Naive thymus-derived CD8-positive, alpha-beta T cell (primary cell): ENCODE measurements at regions not wholly inside any gene's neighbourhood (a gene's known extent, or its start where the extent isn't known, plus 50 kb on each side); places are given as distances from the start of the nearest gene placed in this dataset.

ENCODE experiments used
- ATAC-seq, 2 donors: fragments of 150-1000 bp; cut with Tn5 transposase in 1 of 2; sonication (Bioruptor Pico), chemical (Tn5 transposase) in 1 of 2; 1 replicate in 1 of 2; 2 replicates in 1 of 2; pipeline ENCODE4 v1.10.0; 2021; ENCODE audit warnings: mild to moderate bottlenecking in 2 of 2, moderate library complexity in 2 of 2
- POLR2A ChIA-PET: fragments of 350-600 bp; sonication (Branson Sonifier 250); formaldehyde crosslinking; loops from one replicate; lab custom pipeline; 2021; ENCODE audit warnings: antibody characterized with exemption; lab: Charles Lee
- DNase-seq, 10 donors: peaks; one replicate each; pipeline versions ENCODE4 v3.0.0 to v3.0.0-alpha.2; 2020 to 2022
- H3K27ac Mint-ChIP-seq, 10 donors: one replicate each; pipeline ENCODE4 v1.8.0; 2020 to 2022; ENCODE audit warnings: mild to moderate bottlenecking in 10 of 10, mixed read lengths in 10 of 10, moderate library complexity in 4 of 10, inconsistent platforms in 1 of 10
- H3K27me3 Mint-ChIP-seq, 5 donors: one replicate each; pipeline ENCODE4 v1.8.0; 2021 to 2022; ENCODE audit warnings: mixed read lengths in 5 of 5
- H3K36me3 Mint-ChIP-seq, 3 donors: one replicate each; pipeline ENCODE4 v1.8.0; 2020 to 2022; ENCODE audit warnings: mixed read lengths in 3 of 3, mild to moderate bottlenecking in 2 of 3, inconsistent platforms in 1 of 3
- H3K4me1 Mint-ChIP-seq, 4 donors: one replicate each; pipeline ENCODE4 v1.8.0; 2021 to 2022; ENCODE audit warnings: mixed read lengths in 4 of 4
- H3K4me3 Mint-ChIP-seq, 10 donors: one replicate each; pipeline ENCODE4 v1.8.0; 2020 to 2022; ENCODE audit warnings: mild to moderate bottlenecking in 10 of 10, mixed read lengths in 10 of 10, moderate library complexity in 6 of 10, inconsistent platforms in 1 of 10
- H3K9me3 Mint-ChIP-seq, 9 donors: one replicate each; pipeline ENCODE4 v1.8.0; 2020 to 2022; ENCODE audit warnings: mixed read lengths in 9 of 9, mild to moderate bottlenecking in 3 of 9, inconsistent platforms in 1 of 9, moderate library complexity in 1 of 9

GRCh38 chr3:174662653-174663052 is 196.5 kb upstream of the NAALADL2 start:
- Mint-ChIP-seq H3K36me3 (no peaks in the 10 kb centered on the region), H3K4me1 (no peaks in the 10 kb centered on the region), H3K9me3 (peaks cover 0 to 6% (median 1%) of the 10 kb centered on the region in 9 donors), H3K27ac (no peak overlapping the region), H3K4me3 (no peak overlapping the region), H3K27me3 (no peaks in the 10 kb centered on the region)
- ATAC-seq = no peak
- no peak for DNase-seq
- POLR2A ChIA-PET = no interaction called here

DNA sequence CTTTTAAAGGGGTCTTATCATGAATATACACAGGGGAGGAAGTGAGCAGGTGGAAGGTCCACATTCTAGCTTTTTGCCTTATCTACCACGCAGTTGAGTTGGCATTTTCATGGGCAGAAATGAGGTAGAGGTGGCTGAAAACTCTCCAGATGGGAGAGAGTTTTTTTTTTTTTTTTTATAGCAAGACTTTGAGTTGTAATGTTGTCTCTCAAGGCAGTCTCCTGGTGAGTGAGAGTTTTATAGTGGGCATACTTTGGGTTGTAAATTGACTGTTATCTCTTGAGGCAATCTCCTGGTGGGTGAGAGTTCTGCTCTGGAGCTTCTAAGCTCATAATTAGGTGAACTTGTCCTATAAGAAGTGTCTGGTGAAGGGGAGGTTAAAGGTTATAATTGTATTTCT is 191.7 kb upstream of the NAALADL2 start:
- no peaks in the 10 kb centered on the region for H3K4me1 Mint-ChIP-seq
- DNase-seq (no peak), ATAC-seq (no peak)
- H3K27me3 Mint-ChIP-seq = no peaks in the 10 kb centered on the region
- H3K9me3 Mint-ChIP-seq = peaks cover 0 to 13% (median 4%) of the 10 kb centered on the region in 9 donors
- H3K36me3 Mint-ChIP-seq = no peaks in the 10 kb centered on the region
- POLR2A ChIA-PET = no interaction called here
- no peak overlapping the region for H3K4me3 Mint-ChIP-seq
- H3K27ac Mint-ChIP-seq = no peak overlapping the region

DNA sequence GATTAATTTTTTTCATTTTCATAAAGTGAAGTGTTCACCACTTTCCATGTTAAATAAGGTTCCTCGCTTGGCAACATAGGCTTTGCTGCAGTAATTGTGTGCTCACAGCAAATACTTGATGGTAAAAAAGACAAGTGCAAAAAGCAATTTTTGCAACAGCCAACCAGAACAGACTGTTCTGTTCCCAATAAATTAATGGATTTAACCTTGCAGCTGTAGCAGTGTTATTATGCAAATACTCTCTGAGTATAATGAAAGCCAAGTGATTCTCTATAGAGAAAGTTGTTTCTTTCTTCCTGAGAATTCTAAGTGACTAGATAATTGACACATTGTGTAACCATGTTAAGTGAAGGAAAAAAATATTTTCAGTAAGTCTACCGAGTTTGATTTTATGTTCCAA is 183.7 kb upstream of the NAALADL2 start:
- Mint-ChIP-seq H3K4me1 (no peaks in the 10 kb centered on the region), H3K4me3 (no peak overlapping the region), H3K36me3 (no peaks in the 10 kb centered on the region), H3K27me3 (no peaks in the 10 kb centered on the region), H3K27ac (no peak overlapping the region), H3K9me3 (peaks cover 0 to 21% (median 5%) of the 10 kb centered on the region in 9 donors)
- ATAC-seq = no peak
- DNase-seq = no peak
- POLR2A ChIA-PET = no interaction called here

GRCh38 chr3:174681784-174682183 is 177.3 kb upstream of the NAALADL2 start:
- Mint-ChIP-seq H3K4me3 (no peak overlapping the region), H3K9me3 (peaks cover 8 to 20% (median 11%) of the 10 kb centered on the region in 9 donors), H3K36me3 (no peaks in the 10 kb centered on the region), H3K27me3 (no peaks in the 10 kb centered on the region), H3K4me1 (no peaks in the 10 kb centered on the region), H3K27ac (no peak overlapping the region)
- no peak for ATAC-seq
- POLR2A ChIA-PET = no interaction called here
- DNase-seq = no peak

DNA sequence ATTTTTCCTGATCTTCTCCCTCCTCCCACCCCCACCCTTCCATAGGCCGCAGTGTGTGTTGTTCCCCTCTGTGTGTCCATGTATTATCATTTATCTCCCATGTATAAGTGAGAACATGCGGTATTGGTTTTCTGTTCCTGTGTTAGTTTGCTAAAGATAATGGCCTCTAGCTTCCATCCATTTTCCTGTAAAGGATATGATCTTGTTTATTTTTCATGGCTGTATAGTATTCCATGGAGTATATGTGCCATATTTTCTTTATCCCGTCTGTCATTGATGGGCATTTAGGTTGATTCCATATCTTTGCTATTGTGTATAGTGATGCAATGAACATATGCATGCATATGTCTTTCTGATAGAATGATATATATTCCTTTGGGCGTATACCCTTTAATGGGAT is 173.3 kb upstream of the NAALADL2 start:
- Mint-ChIP-seq H3K27me3 (no peaks in the 10 kb centered on the region), H3K36me3 (no peaks in the 10 kb centered on the region), H3K27ac (no peak overlapping the region), H3K4me3 (no peak overlapping the region), H3K9me3 (peaks cover 8 to 22% (median 15%) of the 10 kb centered on the region in 9 donors), H3K4me1 (no peaks in the 10 kb centered on the region)
- no peak for ATAC-seq
- POLR2A ChIA-PET = no interaction called here
- no peak for DNase-seq

DNA sequence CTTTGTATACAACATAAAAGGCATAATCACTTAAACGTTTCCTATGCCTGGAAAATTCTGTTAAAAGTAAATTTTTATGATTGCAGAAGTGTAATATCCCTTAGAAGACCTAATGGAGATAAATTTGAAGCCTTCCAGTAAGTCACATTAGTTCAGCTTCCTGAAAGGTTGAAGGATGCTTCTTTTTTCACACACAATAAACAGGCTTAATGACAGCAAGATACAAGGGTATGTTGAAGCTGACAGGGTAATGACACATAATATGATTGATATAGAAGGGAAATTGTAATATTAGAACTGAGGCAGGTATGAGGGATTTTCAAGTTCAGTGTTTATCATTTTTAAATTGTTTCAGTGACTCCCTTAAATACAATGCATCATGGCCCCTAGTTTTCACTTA is 161.8 kb upstream of the NAALADL2 start:
- no peak for DNase-seq
- Mint-ChIP-seq H3K4me3 (no peak overlapping the region), H3K36me3 (no peaks in the 10 kb centered on the region), H3K9me3 (peaks cover 0 to 4% (median 0%) of the 10 kb centered on the region in 9 donors), H3K4me1 (no peaks in the 10 kb centered on the region), H3K27ac (no peak overlapping the region), H3K27me3 (no peaks in the 10 kb centered on the region)
- POLR2A ChIA-PET = no interaction called here
- no peak for ATAC-seq

DNA sequence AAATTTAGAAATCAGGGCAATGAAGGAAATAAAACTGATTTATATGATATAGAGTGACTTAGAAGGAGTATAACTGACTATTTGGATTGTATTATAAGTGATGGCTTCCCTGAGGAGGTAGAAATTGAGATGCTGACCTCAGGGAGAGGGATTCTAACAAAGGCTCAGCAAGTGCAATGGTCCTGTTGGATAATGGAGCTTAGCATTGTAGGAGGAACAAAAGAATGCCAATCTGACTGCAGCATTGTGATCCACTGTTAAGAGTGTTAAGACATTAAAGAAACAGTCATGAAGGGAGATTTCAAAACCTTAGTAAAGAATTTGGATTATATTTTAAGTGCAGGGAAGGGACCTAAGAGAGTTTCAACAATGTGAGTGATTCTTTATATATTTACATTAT is 158.4 kb upstream of the NAALADL2 start:
- Mint-ChIP-seq H3K4me3 (no peak overlapping the region), H3K27ac (no peak overlapping the region), H3K4me1 (no peaks in the 10 kb centered on the region), H3K9me3 (peaks cover 0 to 2% (median 0%) of the 10 kb centered on the region in 9 donors), H3K27me3 (no peaks in the 10 kb centered on the region), H3K36me3 (no peaks in the 10 kb centered on the region)
- DNase-seq (no peak), ATAC-seq (no peak)
- POLR2A ChIA-PET = no interaction called here

GRCh38 chr3:174710612-174711011 is 148.5 kb upstream of the NAALADL2 start:
- H3K9me3 Mint-ChIP-seq = peaks cover 0 to 9% (median 5%) of the 10 kb centered on the region in 9 donors
- no peaks in the 10 kb centered on the region for H3K4me1 Mint-ChIP-seq
- POLR2A ChIA-PET = no interaction called here
- DNase-seq (no peak), ATAC-seq (no peak)
- H3K27ac Mint-ChIP-seq = no peak overlapping the region
- no peak overlapping the region for H3K4me3 Mint-ChIP-seq
- no peaks in the 10 kb centered on the region for H3K36me3 Mint-ChIP-seq
- H3K27me3 Mint-ChIP-seq = no peaks in the 10 kb centered on the region

DNA sequence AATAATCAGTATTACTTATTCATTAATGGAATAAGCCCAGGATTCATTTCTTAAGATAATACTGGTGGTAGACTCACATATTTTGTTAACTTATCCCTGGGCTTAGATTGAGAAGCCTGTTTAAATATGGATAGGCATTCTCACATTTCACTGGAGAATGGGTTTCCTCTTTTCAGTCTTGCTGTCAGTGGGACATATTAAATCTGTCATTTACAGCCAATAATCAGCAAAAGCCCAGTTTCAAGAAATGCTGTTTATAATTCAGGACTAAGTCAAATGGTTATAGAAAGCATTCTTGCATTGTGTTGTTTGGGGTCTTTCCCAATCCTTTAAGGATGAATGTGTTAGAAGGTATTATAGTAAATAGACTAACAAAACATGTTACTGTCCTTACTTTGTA is 143.7 kb upstream of the NAALADL2 start:
- ATAC-seq = no peak
- peaks cover 0 to 9% (median 0%) of the 10 kb centered on the region in 9 donors for H3K9me3 Mint-ChIP-seq
- H3K27ac Mint-ChIP-seq = no peak overlapping the region

DNA sequence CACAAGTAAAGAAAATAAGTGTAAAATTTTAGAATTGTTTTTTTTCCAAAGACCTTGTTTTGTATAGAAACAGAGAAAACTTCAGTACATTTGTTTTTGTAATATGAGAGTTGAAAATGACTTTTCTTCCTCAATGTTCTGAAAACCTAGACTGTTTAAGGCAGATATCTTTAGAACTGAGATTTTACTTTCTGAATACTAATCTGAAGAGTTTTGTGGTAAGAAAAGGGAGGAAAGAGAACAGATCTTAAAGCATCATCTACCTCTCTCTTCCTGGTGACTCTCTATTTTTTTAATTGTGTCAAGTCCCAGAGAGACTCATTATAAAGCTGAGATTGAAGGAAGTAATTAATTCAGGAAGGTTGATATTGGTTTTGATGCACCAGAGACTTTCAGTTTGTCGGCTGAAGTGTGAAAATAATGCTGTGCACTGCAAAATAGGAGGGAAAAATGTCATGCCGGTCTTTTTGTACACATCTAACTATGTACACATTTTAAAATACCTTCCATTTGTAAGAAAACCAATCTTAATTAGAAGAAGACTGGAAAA is 142.1 kb upstream of the NAALADL2 start:
- Mint-ChIP-seq H3K4me1 (no peaks in the 10 kb centered on the region), H3K36me3 (no peaks in the 10 kb centered on the region), H3K4me3 (no peak overlapping the region), H3K9me3 (peaks cover 0 to 10% (median 2%) of the 10 kb centered on the region in 9 donors), H3K27me3 (no peaks in the 10 kb centered on the region), H3K27ac (no peak overlapping the region)
- POLR2A ChIA-PET = no interaction called here
- no peak for ATAC-seq
- no peak for DNase-seq

More for the DNA sequence above, 143.7 kb upstream of the NAALADL2 start:
- Mint-ChIP-seq H3K4me1 (no peaks in the 10 kb centered on the region), H3K27me3 (no peaks in the 10 kb centered on the region), H3K4me3 (no peak overlapping the region), H3K36me3 (no peaks in the 10 kb centered on the region)
- POLR2A ChIA-PET = no interaction called here
- no peak for DNase-seq

GRCh38 chr3:174720717-174721116 is 138.4 kb upstream of the NAALADL2 start:
- Mint-ChIP-seq H3K27ac (no peak overlapping the region), H3K4me1 (no peaks in the 10 kb centered on the region), H3K27me3 (no peaks in the 10 kb centered on the region), H3K9me3 (peaks cover 0 to 7% (median 0%) of the 10 kb centered on the region in 9 donors), H3K36me3 (no peaks in the 10 kb centered on the region), H3K4me3 (no peak overlapping the region)
- ATAC-seq (no peak), DNase-seq (no peak)
- POLR2A ChIA-PET = no interaction called here

DNA sequence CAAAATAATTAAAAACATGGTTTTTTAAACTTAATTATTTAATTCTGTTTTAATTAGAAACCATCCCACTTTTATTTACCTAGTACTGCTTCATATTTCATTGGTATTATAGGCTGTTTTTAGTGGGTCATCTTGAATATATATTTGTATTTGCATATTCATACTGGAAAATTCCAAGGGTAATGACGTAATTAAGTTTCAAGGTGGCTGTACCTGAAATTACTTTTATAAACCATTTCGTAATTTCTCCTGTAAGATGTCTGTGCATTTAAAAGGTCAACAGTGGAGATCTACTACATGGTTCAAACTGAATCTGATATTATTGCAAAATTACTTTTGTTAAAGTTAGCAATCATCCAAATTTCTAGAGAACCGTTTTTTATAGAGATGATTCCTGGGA is 133.8 kb upstream of the NAALADL2 start:
- no peaks in the 10 kb centered on the region for H3K27me3 Mint-ChIP-seq
- POLR2A ChIA-PET = no interaction called here
- no peak overlapping the region for H3K4me3 Mint-ChIP-seq
- ATAC-seq (no peak), DNase-seq (no peak)
- H3K4me1 Mint-ChIP-seq = no peaks in the 10 kb centered on the region
- H3K9me3 Mint-ChIP-seq = peaks cover 0 to 12% (median 2%) of the 10 kb centered on the region in 9 donors
- no peak overlapping the region for H3K27ac Mint-ChIP-seq
- no peaks in the 10 kb centered on the region for H3K36me3 Mint-ChIP-seq

GRCh38 chr3:174737966-174738365 is 121.2 kb upstream of the NAALADL2 start:
- DNase-seq = no peak
- no peak overlapping the region for H3K4me3 Mint-ChIP-seq
- no peaks in the 10 kb centered on the region for H3K27me3 Mint-ChIP-seq
- peaks cover 0 to 9% (median 4%) of the 10 kb centered on the region in 9 donors for H3K9me3 Mint-ChIP-seq
- POLR2A ChIA-PET = no interaction called here
- no peak for ATAC-seq
- H3K27ac Mint-ChIP-seq = no peak overlapping the region
- no peaks in the 10 kb centered on the region for H3K4me1 Mint-ChIP-seq
- no peaks in the 10 kb centered on the region for H3K36me3 Mint-ChIP-seq

GRCh38 chr3:174749143-174749542 is 110.0 kb upstream of the NAALADL2 start:
- H3K36me3 Mint-ChIP-seq = peaks cover 0 to 14% (median 0%) of the 10 kb centered on the region in 3 donors
- no peak overlapping the region for H3K4me3 Mint-ChIP-seq
- no peak for ATAC-seq
- H3K27ac Mint-ChIP-seq = no peak overlapping the region
- POLR2A ChIA-PET = no interaction called here
- no peak for DNase-seq
- peaks cover 4 to 31% (median 22%) of the 10 kb centered on the region in 9 donors for H3K9me3 Mint-ChIP-seq
- no peaks in the 10 kb centered on the region for H3K27me3 Mint-ChIP-seq
- H3K4me1 Mint-ChIP-seq = no peaks in the 10 kb centered on the region
